Upper lobe of left lung (tissue), 4 donors: ENCODE measurements at regions not wholly inside any gene's neighbourhood (a gene's known extent, or its start where the extent isn't known, plus 50 kb on each side); places are given as distances from the start of the nearest gene placed in this dataset.

Source experiments
- CTCF ChIP-seq, 6 experiments: fragments of 450-650 bp in 4 of 6; fragments of 200-600 bp in 2 of 6; sonication (generic) in 2 of 6; IDR thresholded peaks; one replicate each; pipeline ENCODE4 v1.5.1; 2016 to 2019; ENCODE audit warnings: antibody characterized with exemption in 6 of 6
- POLR2A ChIP-seq, 4 donors: fragments of 450-650 bp; IDR thresholded peaks; one replicate each; pipeline ENCODE4 v1.5.1; 2016 to 2017; ENCODE audit warnings: antibody characterized with exemption in 4 of 4, mild to moderate bottlenecking in 2 of 4
- POLR2AphosphoS5 ChIP-seq, 2 donors: sonication (generic); formaldehyde crosslinking; IDR thresholded peaks; one replicate each; pipeline ENCODE4 v1.5.1; 2017; ENCODE audit warnings: antibody characterized with exemption in 2 of 2

GRCh38 chr22:44365191-44365590, 52.4 kb upstream of the SHISAL1 start:
- no peak for TF ChIP-seq CTCF (IDR thresholded peaks at IDR 0.05)
- no peak for TF ChIP-seq POLR2A (IDR thresholded peaks at IDR 0.05)
- no peak for TF ChIP-seq POLR2AphosphoS5 (IDR thresholded peaks at IDR 0.05)
